GM10248 (cell line): ENCODE measurements at regions not wholly inside any gene's neighbourhood (a gene's known extent, or its start where the extent isn't known, plus 50 kb on each side); places are given as distances from the start of the nearest gene placed in this dataset.

ENCODE experiments used
- CTCF ChIA-PET: fragments of 300-600 bp; sonication (Branson Sonifier 250); formaldehyde crosslinking; extraction: SDS; loops from one replicate; lab custom pipeline; 2021; ENCODE audit warnings: antibody characterized with exemption; lab: Yijun Ruan, JAX
- POLR2A ChIA-PET: fragments of 350-650 bp; sonication (Branson Sonifier 250); formaldehyde crosslinking; extraction: SDS; loops from one replicate; lab custom pipeline; 2020; ENCODE audit warnings: antibody characterized with exemption; lab: Yijun Ruan, JAX
- DNase-seq: peaks from one replicate; pipeline ENCODE4 v3.0.0; 2012; ENCODE audit errors: extremely low spot score
- CTCF ChIP-seq: IDR thresholded peaks from 2 replicates; pipeline ENCODE4 v1.5.1; 2012; ENCODE audit warnings: mild to moderate bottlenecking, low read depth; ENCODE audit errors: extremely low read depth, missing control alignments, control extremely low read depth

GRCh38 chrX:129040124-129040523 is 483.2 kb downstream of the SMARCA1 start:
- ChIA-PET POLR2A (no interaction called here), CTCF (interaction anchor here (1.1 to 1.6 kb wide), 2 partner anchors 11 kb away, joined by 3 to 5 read pairs; no protein-coding TSS in a partner anchor)
- DNase-seq: no peak
- TF ChIP-seq CTCF: no peak

GRCh38 chrX:129039176-129039575 is 484.1 kb downstream of the SMARCA1 start:
- no peak for TF ChIP-seq CTCF
- DNase-seq: no peak
- ChIA-PET POLR2A (no interaction called here), CTCF (interaction anchor here (1.1 kb wide), 1 partner anchor 10 kb away, joined by 3 read pairs; no protein-coding TSS in a partner anchor)

GRCh38 chrX:129037389-129037788 is 485.9 kb downstream of the SMARCA1 start:
- DNase-seq: no peak
- CTCF ChIA-PET: no interaction called here
- POLR2A ChIA-PET: no interaction called here
- TF ChIP-seq CTCF: no peak

GRCh38 chrX:129035180-129035579 is 488.1 kb downstream of the SMARCA1 start:
- DNase-seq: no peak
- ChIA-PET CTCF (no interaction called here), POLR2A (no interaction called here)
- TF ChIP-seq CTCF: no peak

- no peak for DNase-seq
- POLR2A ChIA-PET: no interaction called here
These were observed 489.1 kb downstream of the SMARCA1 start for GRCh38 chrX:129034196-129034595.

GRCh38 chrX:129026202-129026601 is 497.1 kb downstream of the SMARCA1 start:
- DNase-seq: no peak
- POLR2A ChIA-PET: no interaction called here
- no peak for TF ChIP-seq CTCF
- CTCF ChIA-PET: no interaction called here

More at GRCh38 chrX:129034196-129034595, 489.1 kb downstream of the SMARCA1 start:
- CTCF ChIA-PET: no interaction called here
- no peak for TF ChIP-seq CTCF
